ENCODE measurements at regions not wholly inside any gene's neighbourhood (a gene's known extent, or its start where the extent isn't known, plus 50 kb on each side); places are given as distances from the start of the nearest gene placed in this dataset.
A peak's percentile ranks its signal among the peaks of the same experiment; 100 is the strongest.

DNA sequence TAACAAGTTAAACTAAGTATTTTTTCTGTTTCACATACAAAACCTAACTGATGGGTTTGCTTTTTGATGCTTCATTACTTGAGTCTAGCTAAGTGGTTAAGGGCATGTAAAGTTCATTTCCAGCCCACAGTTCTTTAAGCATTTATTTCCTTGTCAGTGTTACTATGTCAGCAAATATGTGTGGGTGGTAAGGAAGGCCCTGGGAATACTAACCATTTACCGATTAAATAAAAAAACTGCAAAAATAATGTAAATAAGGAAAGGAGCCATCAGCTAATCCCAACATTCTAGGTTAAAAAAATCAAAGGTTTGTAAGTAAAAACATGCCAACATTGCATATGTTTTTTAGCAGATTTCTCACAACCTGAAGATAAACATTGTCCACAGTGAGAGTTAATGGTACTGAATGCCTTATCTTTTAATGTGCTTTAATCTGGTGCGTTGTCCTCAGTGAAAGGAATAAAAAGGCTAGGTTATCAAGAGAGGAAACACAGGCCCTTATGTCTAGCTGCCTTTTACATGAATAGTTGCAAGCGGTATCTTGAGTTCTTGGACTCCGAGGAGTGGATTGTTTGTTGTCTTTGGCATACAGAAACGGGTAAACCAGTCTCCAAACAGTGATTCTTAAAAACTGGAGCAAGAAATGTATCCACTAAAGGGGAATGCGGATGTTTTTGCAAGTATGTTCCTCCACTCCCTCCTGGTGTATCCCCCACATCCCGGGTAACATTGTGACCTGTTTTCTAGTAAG, 949.6 kb upstream of the SLC10A2 start:
- Histone ChIP-seq H3K79me2 (no peaks in the 10 kb centered on the region), H4K20me1 (ENCODE audit: insufficient read depth, poor library complexity, severe bottlenecking) (no peaks in the 10 kb centered on the region), H3K4me2 (no peak overlapping the region), H2AFZ (peak overlapping the region; percentile 8), H3K9me3 (ENCODE audit: low read depth) (no peaks in the 10 kb centered on the region), H3K27ac (no peak overlapping the region), H3K9me2 (replicated peaks; ENCODE audit: insufficient read depth) (no peaks in the 10 kb centered on the region), H3K27me3 (no peaks in the 10 kb centered on the region), H3K36me3 (replicated peaks; ENCODE audit: insufficient read depth, low read depth) (no peaks in the 10 kb centered on the region), H3K4me3 (no peak overlapping the region), H3K4me1 (ENCODE audit: insufficient read depth) (no peaks in the 10 kb centered on the region)
- no peak for DNase-seq (ENCODE audit: low spot score)
- WGBS (ENCODE audit: low lambda C conversion rate, missing lambda C conversion rate): 58% methylated on average over 7 of the region's 7 CpGs
- TF ChIP-seq, protein P1, sequence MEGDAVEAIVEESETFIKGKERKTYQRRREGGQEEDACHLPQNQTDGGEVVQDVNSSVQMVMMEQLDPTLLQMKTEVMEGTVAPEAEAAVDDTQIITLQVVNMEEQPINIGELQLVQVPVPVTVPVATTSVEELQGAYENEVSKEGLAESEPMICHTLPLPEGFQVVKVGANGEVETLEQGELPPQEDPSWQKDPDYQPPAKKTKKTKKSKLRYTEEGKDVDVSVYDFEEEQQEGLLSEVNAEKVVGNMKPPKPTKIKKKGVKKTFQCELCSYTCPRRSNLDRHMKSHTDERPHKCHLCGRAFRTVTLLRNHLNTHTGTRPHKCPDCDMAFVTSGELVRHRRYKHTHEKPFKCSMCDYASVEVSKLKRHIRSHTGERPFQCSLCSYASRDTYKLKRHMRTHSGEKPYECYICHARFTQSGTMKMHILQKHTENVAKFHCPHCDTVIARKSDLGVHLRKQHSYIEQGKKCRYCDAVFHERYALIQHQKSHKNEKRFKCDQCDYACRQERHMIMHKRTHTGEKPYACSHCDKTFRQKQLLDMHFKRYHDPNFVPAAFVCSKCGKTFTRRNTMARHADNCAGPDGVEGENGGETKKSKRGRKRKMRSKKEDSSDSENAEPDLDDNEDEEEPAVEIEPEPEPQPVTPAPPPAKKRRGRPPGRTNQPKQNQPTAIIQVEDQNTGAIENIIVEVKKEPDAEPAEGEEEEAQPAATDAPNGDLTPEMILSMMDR (IDR thresholded peaks at IDR 0.05; ENCODE audit: poor library complexity): no peak
- TF ChIP-seq EZH2 (IDR thresholded peaks at IDR 0.05; ENCODE audit: borderline replicate concordance): no peak
- TF ChIP-seq EZH2phosphoT487 (IDR thresholded peaks at IDR 0.05; ENCODE audit: low read depth, severe bottlenecking, unreplicated experiment): no peak

DNA sequence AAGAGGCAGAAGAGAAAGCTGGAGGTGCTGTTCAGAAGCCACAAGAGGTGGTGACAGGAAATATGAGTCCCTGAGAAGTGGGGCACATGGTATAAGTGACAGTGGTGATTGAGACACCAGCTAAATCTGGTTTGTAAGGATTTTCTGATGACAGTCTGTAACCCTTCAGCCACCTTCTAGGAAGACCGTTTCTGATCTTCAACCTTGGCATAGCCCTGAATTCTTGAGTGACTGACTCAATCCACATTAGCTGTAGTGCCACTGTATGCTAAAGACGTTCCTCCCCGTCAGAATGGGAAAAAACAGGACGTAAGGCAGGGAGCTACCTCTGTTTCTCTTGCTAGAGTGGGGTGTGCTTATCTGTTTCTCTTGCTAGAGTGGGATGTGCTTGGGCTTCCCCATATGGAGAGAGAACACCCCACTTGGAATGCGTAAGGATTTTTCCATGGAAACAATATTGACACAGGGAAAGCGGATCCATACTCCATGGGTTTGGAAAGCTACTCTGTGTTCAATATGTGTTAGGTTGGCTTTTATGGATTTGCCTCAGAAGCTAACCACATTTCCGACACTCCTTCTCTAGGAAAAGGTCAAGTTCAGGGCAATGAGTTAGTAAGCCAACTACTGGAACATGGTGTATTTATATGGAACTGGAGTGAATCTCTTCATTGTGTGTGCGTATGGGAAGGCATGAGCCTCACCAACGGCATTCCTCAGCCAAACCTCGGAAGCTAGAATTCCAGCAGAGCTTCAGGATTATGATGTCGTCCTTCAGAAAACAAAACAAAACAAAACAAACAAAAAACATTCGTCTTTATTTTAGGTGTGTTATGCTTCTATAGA, 948.8 kb upstream of the SLC10A2 start:
- H3K27ac ChIP-seq: no peak overlapping the region
- TF ChIP-seq, protein P1 (IDR thresholded peaks at IDR 0.05; ENCODE audit: poor library complexity): no peak
- TF ChIP-seq EZH2 (IDR thresholded peaks at IDR 0.05; ENCODE audit: borderline replicate concordance) (no peak), EZH2phosphoT487 (IDR thresholded peaks at IDR 0.05; ENCODE audit: low read depth, severe bottlenecking, unreplicated experiment) (no peak)
- H3K9me2 ChIP-seq (replicated peaks; ENCODE audit: insufficient read depth): no peaks in the 10 kb centered on the region
- H3K79me2 ChIP-seq: no peaks in the 10 kb centered on the region
- DNase-seq (ENCODE audit: low spot score): no peak
- H3K9me3 ChIP-seq (ENCODE audit: low read depth): no peaks in the 10 kb centered on the region
- 84% methylated on average over 12 of the region's 12 CpGs for WGBS (ENCODE audit: low lambda C conversion rate, missing lambda C conversion rate)
- H2AFZ ChIP-seq: no peak overlapping the region
- no peaks in the 10 kb centered on the region for H3K27me3 ChIP-seq
- no peaks in the 10 kb centered on the region for H4K20me1 ChIP-seq (ENCODE audit: insufficient read depth, poor library complexity, severe bottlenecking)
- no peaks in the 10 kb centered on the region for H3K4me1 ChIP-seq (ENCODE audit: insufficient read depth)
- no peak overlapping the region for H3K4me2 ChIP-seq
- H3K4me3 ChIP-seq: no peak overlapping the region
- H3K36me3 ChIP-seq (replicated peaks; ENCODE audit: insufficient read depth, low read depth): no peaks in the 10 kb centered on the region

DNA sequence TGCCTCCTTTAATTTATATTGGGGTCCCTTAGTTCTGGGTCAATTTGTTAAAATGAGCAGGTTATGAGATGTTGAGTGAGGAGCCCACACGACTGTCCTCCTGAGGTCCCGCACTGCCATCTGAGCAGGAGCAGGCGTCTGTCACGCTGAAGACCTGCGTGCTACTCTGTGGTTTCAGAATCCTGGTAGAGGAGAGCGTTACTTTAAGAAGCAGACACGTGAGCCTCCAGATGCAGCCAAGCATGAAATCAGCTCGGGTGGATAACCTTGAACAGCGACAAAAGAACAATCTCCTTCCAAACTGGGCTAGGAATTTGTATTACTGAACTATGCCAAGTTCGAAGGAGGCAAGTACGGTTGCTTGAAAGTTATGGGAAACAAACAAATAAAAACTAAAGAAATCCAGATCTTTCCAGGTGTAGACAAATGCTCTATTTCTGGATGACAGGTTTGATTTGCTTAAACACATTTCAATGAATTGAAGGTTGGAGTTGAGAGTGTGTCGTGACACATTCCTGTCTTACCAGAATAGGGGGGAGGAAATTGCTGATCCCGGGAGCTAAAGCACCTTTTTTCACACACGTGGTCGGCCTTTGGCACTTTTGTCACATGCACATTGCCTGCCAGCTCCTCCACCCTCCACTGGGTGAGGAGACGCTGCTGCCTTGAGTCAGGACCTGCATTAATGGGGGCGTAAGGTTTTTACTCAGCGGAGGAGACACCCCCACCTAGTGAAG, 945.5 kb upstream of the SLC10A2 start:
- H3K4me2 ChIP-seq: peak overlapping the region; percentile 49
- H3K4me1 ChIP-seq (ENCODE audit: insufficient read depth): peaks cover 9% of the 10 kb centered on the region
- no peak for DNase-seq (ENCODE audit: low spot score)
- 57% methylated on average over 18 of the region's 18 CpGs for WGBS (ENCODE audit: low lambda C conversion rate, missing lambda C conversion rate)
- no peak overlapping the region for H2AFZ ChIP-seq
- no peaks in the 10 kb centered on the region for H3K79me2 ChIP-seq
- no peaks in the 10 kb centered on the region for H4K20me1 ChIP-seq (ENCODE audit: insufficient read depth, poor library complexity, severe bottlenecking)
- H3K9me3 ChIP-seq (ENCODE audit: low read depth): no peaks in the 10 kb centered on the region
- TF ChIP-seq EZH2 (IDR thresholded peaks at IDR 0.05; ENCODE audit: borderline replicate concordance) (no peak), EZH2phosphoT487 (IDR thresholded peaks at IDR 0.05; ENCODE audit: low read depth, severe bottlenecking, unreplicated experiment) (no peak)
- TF ChIP-seq, protein P1 (IDR thresholded peaks at IDR 0.05; ENCODE audit: poor library complexity): no peak
- no peak overlapping the region for H3K27ac ChIP-seq
- no peak overlapping the region for H3K4me3 ChIP-seq
- H3K36me3 ChIP-seq (replicated peaks; ENCODE audit: insufficient read depth, low read depth): no peaks in the 10 kb centered on the region
- H3K9me2 ChIP-seq (replicated peaks; ENCODE audit: insufficient read depth): no peaks in the 10 kb centered on the region
- no peaks in the 10 kb centered on the region for H3K27me3 ChIP-seq

Data from hepatocyte (in vitro differentiated cells).